ENCODE measurements at regions not wholly inside any gene's neighbourhood (a gene's known extent, or its start where the extent isn't known, plus 50 kb on each side); places are given as distances from the start of the nearest gene placed in this dataset.
"Not testable (repeated sequence)": the region's sequence is repeated elsewhere in the genome, so short reads cannot be mapped to it uniquely, and the experiment has no call there.

DNA sequence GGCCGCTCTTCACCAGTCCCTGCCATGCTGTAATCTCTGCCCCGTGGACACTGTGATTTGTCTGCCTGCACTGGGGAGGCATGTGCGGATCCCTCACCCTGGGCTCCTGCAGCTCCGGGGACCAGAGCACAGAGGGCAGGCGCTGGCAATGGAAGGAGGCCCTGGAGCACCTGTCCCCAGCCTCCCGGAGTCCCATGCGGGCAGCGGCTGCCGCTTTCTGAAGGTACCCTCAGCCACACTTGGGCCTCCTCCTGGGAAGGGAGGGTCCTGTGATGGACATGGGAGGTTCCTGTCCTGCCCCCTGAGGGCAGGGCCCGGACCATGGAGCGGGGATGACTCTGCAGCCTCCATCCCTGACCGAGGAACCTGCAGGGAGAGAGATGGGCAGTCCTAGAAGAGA is 297.4 kb upstream of the SFSWAP start:
- no peak for DNase-seq (ENCODE audit: low spot score)
- TF ChIP-seq CTCF (IDR thresholded peaks at IDR 0.05; ENCODE audit: extremely low read depth, missing control alignments) = no peak

DNA sequence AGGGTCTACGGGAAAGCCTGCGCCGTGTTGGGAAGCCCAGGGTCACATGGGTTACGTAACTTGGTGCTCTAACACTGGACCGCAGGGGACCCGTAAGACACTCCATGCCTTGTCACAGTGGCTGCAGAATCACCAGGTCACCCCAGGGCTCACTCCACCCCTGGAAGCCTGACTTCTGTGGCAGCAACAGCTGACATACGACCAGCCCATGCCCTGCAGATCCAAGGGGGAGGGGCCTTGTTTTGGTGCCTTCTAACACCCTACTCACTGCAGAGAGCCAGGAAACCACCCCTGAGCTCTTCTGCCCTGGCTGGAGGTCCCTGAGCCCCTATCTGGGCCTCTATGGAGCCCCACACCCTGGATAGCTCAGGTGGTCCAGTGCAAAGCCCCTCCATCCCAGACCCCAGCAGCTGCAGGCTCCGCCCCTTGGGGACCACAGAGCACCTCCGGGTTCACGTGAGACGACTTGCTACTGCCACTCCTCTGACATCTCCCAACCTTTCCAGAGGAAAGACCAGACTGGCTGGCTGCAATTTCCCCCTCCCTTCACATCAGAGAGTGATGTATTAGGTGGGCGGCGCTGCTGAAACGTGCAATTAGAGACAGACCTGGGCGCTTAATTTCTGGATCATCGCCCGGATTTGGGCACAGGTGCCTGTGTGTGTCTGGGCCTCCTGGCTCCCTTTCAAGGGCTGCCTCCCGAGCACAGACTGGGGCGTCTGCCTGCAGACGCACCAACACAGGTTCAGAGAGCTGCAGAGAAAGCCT is 296.6 kb upstream of the SFSWAP start:
- DNase-seq (ENCODE audit: low spot score) = not testable (repeated sequence)

- no peak for TF ChIP-seq CTCF (IDR thresholded peaks at IDR 0.05; ENCODE audit: extremely low read depth, missing control alignments)
- no peak for DNase-seq (ENCODE audit: low spot score)
Measured at GRCh38 chr12:131415781-131416180, 295.1 kb upstream of the SFSWAP start.

DNA sequence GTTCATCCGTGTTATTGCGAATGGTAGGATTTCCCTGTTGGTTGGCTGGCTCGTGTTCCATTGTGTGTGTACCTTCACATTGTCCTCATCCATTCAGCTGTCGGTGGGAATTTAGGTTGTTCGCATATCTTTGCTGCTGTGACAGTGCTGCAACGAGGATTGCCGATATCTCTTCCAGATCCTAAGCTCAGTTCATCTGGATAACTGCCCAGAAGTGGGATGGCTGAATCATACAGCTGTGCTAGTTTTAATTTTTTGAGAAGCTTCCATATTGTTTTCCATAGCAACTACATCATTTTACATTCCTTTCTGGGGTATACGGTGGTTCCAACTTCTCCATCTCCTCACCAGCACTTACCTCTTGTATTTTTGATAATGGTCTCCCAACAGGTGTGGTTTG is 292.8 kb upstream of the SFSWAP start:
- no peak for DNase-seq (ENCODE audit: low spot score)
- no peak for TF ChIP-seq CTCF (IDR thresholded peaks at IDR 0.05; ENCODE audit: extremely low read depth, missing control alignments)

GRCh38 chr12:131418884-131419283 is 292.0 kb upstream of the SFSWAP start:
- no peak for DNase-seq (ENCODE audit: low spot score)
- TF ChIP-seq CTCF (IDR thresholded peaks at IDR 0.05; ENCODE audit: extremely low read depth, missing control alignments) = no peak

DNA sequence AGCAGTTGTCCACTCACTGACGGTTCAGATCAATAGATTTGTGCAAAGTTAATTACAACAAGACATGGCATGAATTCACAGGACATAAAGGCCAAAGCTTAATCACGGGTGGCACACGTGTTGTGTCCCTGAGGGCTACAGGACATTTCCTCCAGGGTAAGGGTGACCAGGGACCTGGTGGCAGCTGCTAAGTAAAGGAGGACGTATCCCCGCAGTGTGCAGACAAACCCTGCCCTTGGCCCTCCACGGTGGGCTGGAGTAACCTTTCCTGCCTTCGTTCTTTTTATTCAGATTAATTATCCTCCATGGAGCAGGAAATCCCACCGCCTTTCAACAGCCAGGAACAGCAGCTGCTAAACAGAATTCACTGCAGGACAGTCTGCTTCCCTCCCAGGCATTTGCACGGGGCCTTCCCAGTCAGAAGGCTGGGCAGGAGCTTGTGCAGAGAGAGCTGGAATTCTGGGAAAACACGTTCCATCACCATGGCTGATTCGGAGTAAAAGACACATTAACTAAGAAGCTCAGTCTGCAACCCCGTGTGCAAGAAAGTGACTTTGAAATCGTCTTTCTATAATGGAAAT is 289.9 kb upstream of the SFSWAP start:
- no peak for TF ChIP-seq CTCF (IDR thresholded peaks at IDR 0.05; ENCODE audit: extremely low read depth, missing control alignments)
- DNase-seq (ENCODE audit: low spot score) = no peak

DNA sequence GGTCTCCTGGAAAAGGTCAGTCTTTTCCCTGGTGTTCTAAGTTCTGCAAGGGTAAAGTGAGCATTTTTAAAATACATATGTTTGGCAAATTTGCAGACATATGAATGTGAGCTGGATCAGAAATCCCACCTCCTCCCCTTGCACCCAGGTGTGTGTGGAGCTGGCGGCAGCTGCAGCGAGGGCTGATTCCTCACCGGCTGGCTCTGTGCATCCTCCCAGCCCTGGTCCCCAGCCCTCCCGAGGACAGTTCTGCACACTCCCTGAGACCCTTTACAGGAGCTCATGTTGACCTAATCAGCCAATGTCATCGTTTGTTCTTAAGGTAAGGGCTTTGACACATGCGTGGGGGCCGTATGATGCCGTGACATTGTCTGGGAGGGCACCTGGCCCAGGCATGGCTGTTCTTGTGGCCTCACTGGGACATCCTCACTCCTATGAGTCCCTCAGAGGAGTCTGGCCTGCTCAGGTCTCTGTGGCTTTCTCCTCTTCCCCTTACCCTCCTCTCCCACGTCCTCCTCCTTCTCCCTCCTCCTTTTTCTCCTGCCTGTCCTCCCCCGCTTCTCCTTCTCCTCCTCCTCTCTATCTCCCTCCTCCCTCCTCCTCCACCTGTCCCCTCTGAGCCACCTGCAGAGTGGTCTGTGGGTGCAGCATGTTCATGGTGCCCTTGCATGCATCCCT is 289.2 kb upstream of the SFSWAP start:
- no peak for TF ChIP-seq CTCF (IDR thresholded peaks at IDR 0.05; ENCODE audit: extremely low read depth, missing control alignments)
- DNase-seq (ENCODE audit: low spot score) = no peak

Measured in GM20000 (cell line).